Renal cortex interstitium (tissue), 11 donors: ENCODE measurements at regions not wholly inside any gene's neighbourhood (a gene's known extent, or its start where the extent isn't known, plus 50 kb on each side); places are given as distances from the start of the nearest gene placed in this dataset.
"Not testable (repeated sequence)": the region's sequence is repeated elsewhere in the genome, so short reads cannot be mapped to it uniquely, and the experiment has no call there.

Experiments
- DNase-seq, 11 donors: peaks; one replicate each; pipeline ENCODE4 v3.0.0-alpha.2; 2013; ENCODE audit warnings: low read depth in 9 of 11, low spot score in 4 of 11; ENCODE audit errors: extremely low read depth in 1 of 11

DNA sequence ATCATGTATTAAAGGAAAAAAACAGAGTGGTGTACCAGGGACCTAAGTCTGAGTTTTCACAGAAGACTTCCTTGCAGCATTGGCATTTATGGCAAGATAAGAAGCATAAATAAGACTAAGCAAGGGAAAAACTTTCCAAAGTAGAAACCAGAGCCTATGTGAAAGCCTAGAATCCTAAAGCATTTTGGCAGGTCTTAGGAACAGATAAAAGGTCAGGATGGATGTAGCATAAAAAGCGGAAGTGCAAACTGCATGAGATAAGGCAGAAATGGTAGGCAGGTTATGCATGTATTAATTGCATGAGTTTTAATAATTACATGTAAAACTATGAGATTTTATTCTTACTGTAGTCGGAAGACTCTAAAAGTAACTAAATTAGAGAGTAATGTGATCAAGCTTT, 596.5 kb downstream of the SUCLG1 start:
- DNase-seq: no peak

DNA sequence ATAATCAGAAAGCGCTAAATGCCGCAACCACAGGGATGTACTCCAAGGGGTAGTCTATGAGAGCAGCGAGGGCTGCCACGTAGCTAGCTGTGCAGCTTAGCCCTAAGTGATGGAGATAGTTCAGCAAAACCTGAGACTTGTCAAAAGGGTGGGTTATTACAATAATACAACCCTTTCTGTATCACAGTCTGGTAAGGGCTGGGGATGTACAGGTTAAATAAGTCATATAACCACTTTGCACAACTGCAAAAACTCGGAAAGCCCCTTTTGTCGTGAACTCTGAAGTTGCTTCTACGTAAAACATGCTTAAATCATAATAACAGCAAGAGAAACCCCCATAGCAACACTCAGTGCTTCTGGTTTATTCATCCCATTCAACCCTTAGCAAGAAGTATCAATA, 598.8 kb downstream of the SUCLG1 start:
- no peak for DNase-seq

DNA sequence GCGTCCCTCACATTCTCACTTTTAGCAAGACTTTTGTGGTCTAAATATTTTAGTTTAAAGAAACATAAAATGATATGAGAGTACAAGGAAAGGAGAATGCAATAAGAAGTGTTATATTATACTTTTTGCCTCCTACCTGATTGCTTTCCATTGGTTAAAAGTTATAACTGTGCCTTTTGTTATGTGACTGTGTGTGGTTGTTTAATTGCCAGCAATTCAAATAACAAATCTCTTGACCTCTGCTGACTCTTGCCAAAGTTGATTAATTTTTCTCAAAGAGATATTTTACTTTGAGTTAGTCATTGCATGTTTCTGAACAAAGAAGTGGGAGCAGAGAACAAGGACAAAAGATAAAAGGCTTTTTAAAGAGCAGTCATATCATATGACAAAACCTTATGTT, 599.5 kb downstream of the SUCLG1 start:
- no peak for DNase-seq

DNA sequence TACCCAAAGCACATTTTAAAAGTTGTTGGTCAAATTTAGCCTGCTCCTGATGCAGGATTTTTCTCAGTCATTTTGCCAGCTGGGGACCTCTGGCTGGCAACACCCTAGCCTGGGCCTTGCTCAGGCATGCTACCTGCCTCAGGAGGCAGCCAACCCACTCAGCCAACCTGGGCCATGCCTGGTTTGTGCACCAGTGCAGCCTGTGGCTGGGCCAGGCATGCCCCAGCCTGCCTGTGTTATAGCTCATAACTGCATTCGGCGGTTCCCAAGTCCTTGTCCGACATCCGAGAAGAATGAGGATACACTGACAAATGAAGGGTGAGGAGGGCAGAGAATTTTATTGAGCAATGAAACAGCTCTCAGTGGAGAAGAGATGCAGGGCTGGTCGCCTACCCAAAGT, 608.0 kb downstream of the SUCLG1 start:
- DNase-seq: no peak

DNA sequence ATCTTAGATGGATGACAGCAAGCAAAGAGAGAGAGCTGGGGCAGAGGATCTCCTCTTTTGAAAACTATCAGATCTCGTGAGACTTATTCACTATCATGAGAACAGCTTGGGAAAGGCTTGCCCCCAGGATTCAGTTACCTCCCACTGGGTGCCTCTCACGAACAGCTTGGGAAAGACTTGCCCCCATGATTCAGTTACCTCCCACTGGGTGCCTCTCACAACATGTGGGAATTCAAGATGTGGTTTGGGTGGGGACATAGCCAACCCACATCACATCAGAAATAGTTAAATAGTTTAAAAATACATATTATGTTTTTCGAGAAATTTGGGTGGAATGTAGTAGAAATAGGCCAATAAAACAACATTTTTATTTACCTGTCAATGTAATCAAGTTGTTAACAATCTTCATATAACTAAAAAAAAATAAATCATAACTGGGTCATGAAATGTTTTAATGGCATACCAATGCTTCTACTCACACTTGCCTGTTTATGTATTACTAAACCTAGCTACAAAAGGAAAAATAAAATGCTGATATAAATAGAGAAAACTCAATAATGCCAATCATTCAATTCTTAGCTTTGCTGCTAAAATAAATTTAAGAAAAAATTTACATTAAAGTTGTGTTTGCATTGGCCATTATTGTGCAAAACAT, 608.9 kb downstream of the SUCLG1 start:
- DNase-seq: no peak

DNA sequence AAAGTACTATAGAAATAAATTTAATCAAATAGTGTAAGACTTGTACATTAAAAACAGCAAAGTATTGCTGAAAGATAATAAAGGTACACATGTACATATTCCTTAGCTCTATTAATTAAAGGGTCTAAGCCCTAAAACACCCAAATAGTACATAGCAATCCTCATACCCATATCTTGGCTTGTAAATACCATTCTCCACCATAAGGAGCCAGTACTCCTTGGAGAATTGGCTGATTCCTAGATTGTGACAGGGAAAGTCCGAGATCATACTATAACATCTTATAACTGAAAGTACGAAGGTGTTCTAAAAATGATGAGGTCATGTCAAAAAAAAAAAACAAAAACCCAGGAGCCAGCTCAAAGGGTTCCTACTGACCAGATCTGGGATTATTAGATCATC, 614.6 kb downstream of the SUCLG1 start:
- DNase-seq: no peak

DNA sequence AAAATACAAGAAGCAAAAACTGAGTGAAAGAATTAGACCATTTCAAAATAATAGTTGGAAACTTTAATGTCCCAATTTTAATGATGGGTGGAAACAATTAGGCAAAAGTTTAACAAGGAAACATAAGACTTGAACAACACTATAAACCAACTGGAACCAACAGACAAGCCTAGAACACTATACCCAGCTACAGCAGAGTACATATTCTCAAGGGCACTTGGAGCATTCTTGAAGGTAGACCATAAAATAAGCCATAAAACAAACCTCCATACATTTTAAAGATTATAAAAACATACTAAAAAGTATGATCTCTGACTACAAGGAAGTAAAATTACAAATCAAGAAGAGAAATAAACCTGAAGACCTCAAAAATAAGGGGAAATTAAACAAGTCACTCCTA, 616.7 kb downstream of the SUCLG1 start:
- no peak for DNase-seq

DNA sequence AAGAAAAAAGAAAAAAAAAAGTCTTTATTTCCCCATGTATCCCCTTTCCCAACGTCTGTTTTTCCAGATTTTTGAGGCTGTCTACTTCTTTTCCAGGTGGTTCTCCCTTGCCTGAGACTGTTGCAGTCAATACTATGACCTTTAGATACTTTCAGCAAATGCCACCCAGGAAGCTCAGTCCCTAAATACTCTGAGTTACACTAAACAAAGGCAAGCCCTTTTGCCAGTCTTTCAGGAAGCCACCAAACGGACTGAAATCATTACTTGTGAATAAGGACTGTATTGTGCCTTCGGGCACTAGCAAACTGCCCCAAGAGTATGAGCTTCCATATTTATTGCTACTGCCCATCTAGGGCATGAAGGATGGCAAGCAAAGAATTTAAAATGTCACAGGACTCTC, 621.3 kb downstream of the SUCLG1 start:
- DNase-seq: no peak

DNA sequence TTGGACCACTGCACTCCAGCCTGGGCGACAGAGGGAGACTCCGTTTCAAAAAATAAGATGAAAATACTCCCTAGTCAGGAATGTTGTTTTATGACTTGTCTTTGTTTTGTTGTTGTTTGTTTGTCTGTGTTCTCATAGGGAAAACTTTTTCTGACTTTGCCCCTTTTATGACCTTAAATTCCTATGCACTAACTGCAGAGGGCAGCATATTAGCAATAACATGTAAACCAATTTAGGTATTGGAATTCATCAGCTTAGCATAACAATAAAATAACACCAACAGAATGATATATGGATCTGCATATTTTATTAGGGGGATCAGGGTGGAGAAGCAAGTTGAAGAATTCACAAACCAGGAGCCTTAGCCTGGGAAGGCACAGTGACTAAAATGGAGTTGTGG, 631.5 kb downstream of the SUCLG1 start:
- no peak for DNase-seq

- no peak for DNase-seq
Observed at GRCh38 chr2:83826577-83826976, 632.5 kb downstream of the SUCLG1 start.

- no peak for DNase-seq
Observed at GRCh38 chr2:83823229-83823628, 635.9 kb downstream of the SUCLG1 start.

DNA sequence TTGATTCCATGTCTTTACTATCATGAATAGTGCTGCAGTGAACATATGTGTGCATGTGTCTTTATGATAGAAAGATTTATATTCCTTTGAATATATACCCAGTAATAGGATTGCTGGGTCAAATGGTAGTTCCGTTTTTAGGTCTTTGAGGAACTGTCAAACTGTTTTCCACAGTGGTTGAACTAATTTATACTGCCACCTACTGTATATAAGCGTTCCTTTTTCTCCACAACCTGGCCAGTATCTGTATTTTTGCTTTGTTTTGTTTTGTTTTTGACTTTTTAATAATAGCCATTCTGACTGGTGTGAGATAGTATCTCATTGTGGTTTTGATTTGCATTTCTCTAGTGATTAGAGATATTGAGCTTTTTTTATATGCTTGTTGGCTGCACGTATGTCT, 641.6 kb downstream of the SUCLG1 start:
- DNase-seq: no peak

DNA sequence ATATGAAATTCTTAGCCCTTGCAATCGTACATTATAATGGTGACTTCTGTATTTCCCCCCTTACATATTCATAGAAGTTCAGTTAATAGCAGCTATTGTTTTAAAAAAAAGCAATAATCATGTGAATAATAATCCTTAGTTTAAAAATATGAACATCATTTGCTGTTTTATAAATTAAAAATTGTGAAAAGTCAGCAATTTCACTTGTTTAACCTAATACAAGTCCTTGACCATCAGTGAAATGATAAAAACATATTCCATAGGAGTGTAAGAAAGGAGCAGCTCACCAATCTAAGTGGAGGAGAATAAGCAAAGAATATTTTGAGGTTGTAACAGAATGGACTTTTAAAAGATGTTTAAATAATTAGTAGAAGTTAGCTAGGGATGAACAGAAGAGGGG, 650.2 kb downstream of the SUCLG1 start:
- DNase-seq: no peak

DNA sequence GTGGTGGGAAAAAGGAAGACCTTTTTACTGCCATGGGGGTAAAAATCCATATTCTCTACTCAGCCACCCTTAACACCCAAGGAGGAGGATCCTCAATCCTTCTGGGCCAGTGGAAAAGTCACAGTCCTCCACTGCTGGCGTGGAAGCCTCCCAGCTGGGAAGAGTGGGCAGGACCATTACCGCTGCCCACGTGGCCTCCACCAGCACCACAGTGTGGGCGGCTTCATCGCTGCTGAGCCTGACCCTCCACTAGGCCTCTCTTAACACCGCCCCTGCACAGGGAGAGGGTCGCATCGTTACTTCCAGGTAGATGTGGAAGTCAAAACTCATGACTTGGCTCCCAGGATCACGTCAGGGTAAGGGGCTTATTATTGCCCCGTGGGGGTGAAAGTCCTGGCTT, 656.5 kb downstream of the SUCLG1 start:
- no peak for DNase-seq

- no peak for DNase-seq
Observed at GRCh38 chr2:83795777-83796176, 663.3 kb downstream of the SUCLG1 start.

DNA sequence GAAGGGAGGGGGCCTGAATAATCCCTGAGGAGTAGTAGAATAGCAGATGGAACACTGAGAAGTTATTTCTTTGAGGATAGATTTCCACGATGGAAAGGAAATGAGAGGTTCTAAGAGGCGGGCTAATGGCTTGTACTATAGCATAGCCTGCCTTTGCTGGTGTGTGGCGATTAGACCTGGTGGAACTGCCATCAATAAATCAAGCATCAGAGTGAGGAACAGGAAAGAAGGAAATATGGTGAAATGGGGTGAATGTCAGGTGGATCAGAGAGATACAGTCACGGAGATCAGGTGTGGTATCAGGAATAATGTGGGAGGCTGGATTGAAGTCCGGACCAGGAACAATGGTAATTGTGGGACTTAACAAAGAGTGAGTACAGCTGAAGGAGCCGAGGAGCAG, 668.6 kb downstream of the SUCLG1 start:
- DNase-seq: not testable (repeated sequence)

DNA sequence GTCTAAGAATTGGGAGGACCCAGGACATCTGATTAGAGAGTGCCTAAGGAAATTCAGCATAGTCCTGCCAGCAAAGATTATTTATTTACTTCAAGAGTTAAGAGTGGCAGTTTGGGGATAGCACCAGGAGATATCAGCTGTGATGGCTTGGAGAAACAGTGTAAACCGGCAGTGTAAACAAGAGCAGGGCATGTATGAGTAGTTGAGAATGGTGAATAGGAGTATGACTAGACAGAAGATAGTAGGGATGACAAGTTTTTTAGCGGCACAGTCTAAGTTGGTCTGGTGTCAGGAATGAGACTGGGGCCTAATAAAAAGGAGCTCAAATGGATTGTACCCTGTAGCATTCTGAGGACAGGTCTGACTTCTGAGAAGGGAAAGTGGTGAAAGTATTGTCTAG, 669.4 kb downstream of the SUCLG1 start:
- not testable (repeated sequence) for DNase-seq

- not testable (repeated sequence) for DNase-seq
Observed at GRCh38 chr2:83788938-83789566, 670.0 kb downstream of the SUCLG1 start.

DNA sequence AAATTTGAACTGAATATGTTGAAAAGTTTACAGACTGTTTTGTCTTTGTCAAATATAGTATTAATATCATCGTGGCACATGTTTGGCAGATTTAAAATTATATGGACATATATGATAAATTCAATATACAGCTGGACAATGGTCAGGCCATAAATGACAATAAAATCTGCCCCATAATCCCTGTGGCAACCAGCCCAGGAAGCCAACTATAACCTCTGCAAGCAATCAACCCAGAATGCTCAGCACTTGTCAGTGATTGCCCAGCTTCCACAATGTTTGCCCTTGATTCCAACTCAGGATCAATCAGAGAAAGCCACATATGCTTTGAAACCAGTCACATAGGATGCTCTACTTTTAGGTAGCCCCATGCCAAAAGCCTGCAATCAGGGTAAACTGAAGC, 671.9 kb downstream of the SUCLG1 start:
- DNase-seq: no peak

DNA sequence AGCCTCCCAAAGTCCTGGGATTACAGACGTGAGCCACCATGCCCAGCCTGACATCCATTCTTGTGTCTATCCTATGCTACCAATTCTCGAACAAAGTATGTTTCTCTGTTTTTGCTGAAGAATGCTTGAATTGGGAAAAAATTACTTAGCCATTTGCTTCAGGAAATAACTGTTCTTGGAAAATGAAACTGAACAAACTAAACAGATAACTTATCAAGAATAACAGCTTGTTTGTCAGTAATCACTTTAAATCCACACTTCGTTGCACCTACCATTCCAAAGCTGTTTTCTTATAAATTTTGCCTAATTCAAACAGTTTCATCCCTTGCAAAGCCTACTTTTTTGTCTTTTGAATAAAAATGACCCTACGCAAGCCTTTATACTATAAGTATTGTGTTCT, 672.9 kb downstream of the SUCLG1 start:
- DNase-seq: no peak

GRCh38 chr2:83784947-83785346, 674.1 kb downstream of the SUCLG1 start:
- DNase-seq: no peak
